Activated CD8-positive, alpha-beta T cell treated with anti-CD3 and anti-CD28 coated beads for 36 hours (primary cell): ENCODE measurements at regions not wholly inside any gene's neighbourhood (a gene's known extent, or its start where the extent isn't known, plus 50 kb on each side); places are given as distances from the start of the nearest gene placed in this dataset.

Source experiments
- ATAC-seq: fragments of 200-7000 bp; cut with Tn5 transposase; one replicate; pipeline ENCODE4 v1.10.0; 2021; ENCODE audit warnings: mild to moderate bottlenecking, moderate library complexity
- CTCF ChIA-PET: fragments of 350-600 bp; sonication (Branson Sonifier 250); formaldehyde crosslinking; loops from one replicate; lab custom pipeline; 2021; ENCODE audit warnings: antibody characterized with exemption; lab: Charles Lee
- POLR2A ChIA-PET: fragments of 350-600 bp; sonication (Branson Sonifier 250); formaldehyde crosslinking; loops from one replicate; lab custom pipeline; 2021; ENCODE audit warnings: antibody characterized with exemption; lab: Charles Lee
- DNase-seq: peaks from one replicate; pipeline ENCODE4 v3.0.0-alpha.2; 2020
- H3K27ac Mint-ChIP-seq: one replicate; pipeline ENCODE4 v1.8.0; 2021; ENCODE audit warnings: mild to moderate bottlenecking, mixed read lengths
- H3K27me3 Mint-ChIP-seq: one replicate; pipeline ENCODE4 v1.8.0; 2021; ENCODE audit warnings: mixed read lengths
- H3K36me3 Mint-ChIP-seq: one replicate; pipeline ENCODE4 v1.8.0; 2021; ENCODE audit warnings: low read depth, mixed read lengths
- H3K4me1 Mint-ChIP-seq: one replicate; pipeline ENCODE4 v1.8.0; 2021; ENCODE audit warnings: low read depth, mixed read lengths
- H3K4me3 Mint-ChIP-seq: one replicate; pipeline ENCODE4 v1.8.0; 2021; ENCODE audit warnings: mild to moderate bottlenecking, moderate library complexity, mixed read lengths
- H3K9me3 Mint-ChIP-seq: one replicate; pipeline ENCODE4 v1.8.0; 2021; ENCODE audit warnings: mixed read lengths
- CTCF ChIP-seq: fragments of 200-600 bp; IDR thresholded peaks from one replicate; pipeline ENCODE4 v1.8.0; 2022; ENCODE audit warnings: antibody characterized with exemption, mild to moderate bottlenecking
- intact Hi-C: fragments of 100-400 bp; cut with micrococcal nuclease; formaldehyde crosslinking; loops from one replicate; pipeline ENCODE4 v1.10.0; 2022

GRCh38 chrX:110966839-110967238, 129.2 kb upstream of the PAK3 start:
- intact Hi-C loops = no loop called here
- H3K4me3 Mint-ChIP-seq = no peak overlapping the region
- DNase-seq (no peak), ATAC-seq (no peak)
- H3K9me3 Mint-ChIP-seq = no peaks in the 10 kb centered on the region
- peaks cover 3% of the 10 kb centered on the region for H3K27me3 Mint-ChIP-seq
- POLR2A ChIA-PET = no interaction called here
- CTCF ChIA-PET = no interaction called here
- no peak for TF ChIP-seq CTCF
- H3K4me1 Mint-ChIP-seq = no peaks in the 10 kb centered on the region
- no peaks in the 10 kb centered on the region for H3K36me3 Mint-ChIP-seq
- no peak overlapping the region for H3K27ac Mint-ChIP-seq

- CTCF ChIA-PET = no interaction called here
- peaks cover 1% of the 10 kb centered on the region for H3K27me3 Mint-ChIP-seq
- no peak for TF ChIP-seq CTCF
- ATAC-seq (no peak), DNase-seq (no peak)
- no peaks in the 10 kb centered on the region for H3K4me1 Mint-ChIP-seq
- H3K9me3 Mint-ChIP-seq = no peaks in the 10 kb centered on the region
- intact Hi-C loops = no loop called here
- H3K4me3 Mint-ChIP-seq = no peak overlapping the region
- POLR2A ChIA-PET = no interaction called here
- H3K27ac Mint-ChIP-seq = no peak overlapping the region
- H3K36me3 Mint-ChIP-seq = no peaks in the 10 kb centered on the region
Observed at GRCh38 chrX:110966091-110966454, 129.9 kb upstream of the PAK3 start.

- ChIA-PET POLR2A (no interaction called here), CTCF (no interaction called here)
- Mint-ChIP-seq H3K36me3 (no peaks in the 10 kb centered on the region), H3K9me3 (no peaks in the 10 kb centered on the region), H3K27me3 (no peaks in the 10 kb centered on the region), H3K27ac (no peak overlapping the region), H3K4me1 (no peaks in the 10 kb centered on the region), H3K4me3 (no peak overlapping the region)
- DNase-seq (no peak), ATAC-seq (no peak)
- no peak for TF ChIP-seq CTCF
- intact Hi-C loops = no loop called here
Observed at GRCh38 chrX:110965409-110966090, 130.4 kb upstream of the PAK3 start.

GRCh38 chrX:110964786-110965185, 131.2 kb upstream of the PAK3 start:
- DNase-seq (no peak), ATAC-seq (no peak)
- CTCF ChIA-PET = no interaction called here
- no peak for TF ChIP-seq CTCF
- POLR2A ChIA-PET = no interaction called here
- intact Hi-C loops = no loop called here
- H3K27ac Mint-ChIP-seq = no peak overlapping the region
- H3K4me3 Mint-ChIP-seq = no peak overlapping the region
- no peaks in the 10 kb centered on the region for H3K36me3 Mint-ChIP-seq
- no peaks in the 10 kb centered on the region for H3K4me1 Mint-ChIP-seq
- H3K27me3 Mint-ChIP-seq = no peaks in the 10 kb centered on the region
- H3K9me3 Mint-ChIP-seq = no peaks in the 10 kb centered on the region

GRCh38 chrX:110962451-110962850, 133.5 kb upstream of the PAK3 start:
- POLR2A ChIA-PET = no interaction called here
- DNase-seq (no peak), ATAC-seq (no peak)
- Mint-ChIP-seq H3K9me3 (no peaks in the 10 kb centered on the region), H3K4me1 (no peaks in the 10 kb centered on the region), H3K27ac (no peak overlapping the region), H3K36me3 (no peaks in the 10 kb centered on the region), H3K4me3 (no peak overlapping the region), H3K27me3 (no peaks in the 10 kb centered on the region)
- CTCF ChIA-PET = no interaction called here
- no peak for TF ChIP-seq CTCF
- intact Hi-C loops = no loop called here
